Cardiac septum (tissue), 1 donor: ENCODE measurements at regions not wholly inside any gene's neighbourhood (a gene's known extent, or its start where the extent isn't known, plus 50 kb on each side); places are given as distances from the start of the nearest gene placed in this dataset.
"Not testable (repeated sequence)": the region's sequence is repeated elsewhere in the genome, so short reads cannot be mapped to it uniquely, and the experiment has no call there.

ENCODE experiments used
- DNase-seq: peaks from one replicate; pipeline ENCODE4 v3.0.0-alpha.2; 2020; ENCODE audit warnings: low spot score
- intact Hi-C: fragments of 100-400 bp; cut with DNase I; formaldehyde crosslinking; loops from one replicate; pipeline ENCODE4 v1.14.0; 2022
- donor health status: DM: no; HTN: no; CAD: no.

- no peak for DNase-seq
- intact Hi-C loops, result no loop called here
These were observed 99.2 kb downstream of the SHOX start for GRCh38 chrX:729583-730409.

GRCh38 chrX:729101-729500, 98.5 kb downstream of the SHOX start:
- intact Hi-C loops, DNase-seq: not testable (repeated sequence)

GRCh38 chrX:728639-729038, 98.0 kb downstream of the SHOX start:
- intact Hi-C loops, DNase-seq: not testable (repeated sequence)

GRCh38 chrX:727738-728621, 97.4 kb downstream of the SHOX start:
- intact Hi-C loops, result no loop called here
- no peak for DNase-seq

GRCh38 chrX:725971-726370, 95.4 kb downstream of the SHOX start:
- intact Hi-C loops, result no loop called here
- DNase-seq, result no peak

- intact Hi-C loops, result no loop called here
- no peak for DNase-seq
These were observed 93.7 kb downstream of the SHOX start for GRCh38 chrX:724256-724655.

- intact Hi-C loops, result no loop called here
- DNase-seq, result no peak
These were observed 93.2 kb downstream of the SHOX start for GRCh38 chrX:723781-724180.

- DNase-seq, result no peak
- intact Hi-C loops, result no loop called here
These were observed 90.8 kb downstream of the SHOX start for GRCh38 chrX:721354-721753.

- intact Hi-C loops, result no loop called here
- DNase-seq, result no peak
These were observed 90.2 kb downstream of the SHOX start for GRCh38 chrX:720825-721224.

- no peak for DNase-seq
- intact Hi-C loops, result no loop called here
These were observed 89.7 kb downstream of the SHOX start for GRCh38 chrX:720250-720649.

- DNase-seq, result no peak
- intact Hi-C loops, result no loop called here
These were observed 85.5 kb downstream of the SHOX start for GRCh38 chrX:716136-716535.

- intact Hi-C loops, result no loop called here
These were observed 83.5 kb downstream of the SHOX start for GRCh38 chrX:714131-714530.

More at GRCh38 chrX:714131-714530, 83.5 kb downstream of the SHOX start:
- DNase-seq, result no peak
